ENCODE measurements at regions not wholly inside any gene's neighbourhood (a gene's known extent, or its start where the extent isn't known, plus 50 kb on each side); places are given as distances from the start of the nearest gene placed in this dataset.

- H3K27me3 ChIP-seq: no peaks in the 10 kb centered on the region
- no peak overlapping the region for H3K4me3 ChIP-seq
- TF ChIP-seq EP300 (IDR thresholded peaks at IDR 0.05) (no peak), CTCF (IDR thresholded peaks at IDR 0.05) (no peak), POLR2AphosphoS5 (IDR thresholded peaks at IDR 0.05) (no peak), POLR2A (IDR thresholded peaks at IDR 0.05) (no peak)
- H3K36me3 ChIP-seq: no peaks in the 10 kb centered on the region
- DNase-seq: no peak
- H3K4me1 ChIP-seq: peaks cover 0 to 13% (median 0%) of the 10 kb centered on the region in 4 donors
- H3K27ac ChIP-seq: no peak overlapping the region
- WGBS, 2 donors: 80 to 85% methylated on average over 3 of the region's 3 CpGs
- ATAC-seq (ENCODE audit: low FRiP score in 2 of 2): no peak
- H3K9me3 ChIP-seq: no peaks in the 10 kb centered on the region
Measured at GRCh38 chr21:15119486-15119885, 54.7 kb upstream of the NRIP1 start.

GRCh38 chr21:15121097-15121654 is 56.4 kb upstream of the NRIP1 start:
- Histone ChIP-seq H3K27me3 (no peaks in the 10 kb centered on the region), H3K4me1 (peaks cover 0 to 13% (median 0%) of the 10 kb centered on the region in 4 donors), H3K4me3 (no peak overlapping the region), H3K27ac (peak overlapping the region in 1 of 4 donors; percentile 32), H3K36me3 (no peaks in the 10 kb centered on the region), H3K9me3 (no peaks in the 10 kb centered on the region)
- TF ChIP-seq EP300 (IDR thresholded peaks at IDR 0.05): no peak
- ATAC-seq (ENCODE audit: low FRiP score in 2 of 2) (no peak), DNase-seq (no peak)
- WGBS, 2 donors: 78 to 79% methylated on average over 5 of the region's 5 CpGs

- H3K9me3 ChIP-seq: no peaks in the 10 kb centered on the region
- H3K4me3 ChIP-seq: no peak overlapping the region
- peak overlapping the region in 1 of 4 donors; percentile 32 for H3K27ac ChIP-seq
- ATAC-seq (ENCODE audit: low FRiP score in 2 of 2): peak; percentile 53 to 69
- H3K27me3 ChIP-seq: no peaks in the 10 kb centered on the region
- 32 to 35% methylated on average over 3 of the region's 3 CpGs for WGBS, 2 donors
- no peaks in the 10 kb centered on the region for H3K36me3 ChIP-seq
- DNase-seq: peak in 1 of 2 donors; percentile 59
- TF ChIP-seq EP300 (IDR thresholded peaks at IDR 0.05): no peak
- no peak for TF ChIP-seq CTCF (IDR thresholded peaks at IDR 0.05)
- no peak for TF ChIP-seq POLR2AphosphoS5 (IDR thresholded peaks at IDR 0.05)
- no peak for TF ChIP-seq POLR2A (IDR thresholded peaks at IDR 0.05)
- H3K4me1 ChIP-seq: peaks cover 0 to 13% (median 0%) of the 10 kb centered on the region in 4 donors
Measured at GRCh38 chr21:15121655-15122120, 56.9 kb upstream of the NRIP1 start.

- WGBS, 2 donors: 27 to 39% methylated on average over 4 of the region's 4 CpGs
- no peak for DNase-seq
- H3K4me1 ChIP-seq: peaks cover 0 to 13% (median 0%) of the 10 kb centered on the region in 4 donors
- no peak for ATAC-seq (ENCODE audit: low FRiP score in 2 of 2)
- TF ChIP-seq POLR2A (IDR thresholded peaks at IDR 0.05) (no peak), POLR2AphosphoS5 (IDR thresholded peaks at IDR 0.05) (no peak), EP300 (IDR thresholded peaks at IDR 0.05) (no peak), CTCF (IDR thresholded peaks at IDR 0.05) (no peak)
- no peaks in the 10 kb centered on the region for H3K9me3 ChIP-seq
- no peaks in the 10 kb centered on the region for H3K27me3 ChIP-seq
- peak overlapping the region in 1 of 4 donors; percentile 32 for H3K27ac ChIP-seq
- H3K4me3 ChIP-seq: no peak overlapping the region
- H3K36me3 ChIP-seq: no peaks in the 10 kb centered on the region
Measured at GRCh38 chr21:15122241-15122640, 57.4 kb upstream of the NRIP1 start.

DNA sequence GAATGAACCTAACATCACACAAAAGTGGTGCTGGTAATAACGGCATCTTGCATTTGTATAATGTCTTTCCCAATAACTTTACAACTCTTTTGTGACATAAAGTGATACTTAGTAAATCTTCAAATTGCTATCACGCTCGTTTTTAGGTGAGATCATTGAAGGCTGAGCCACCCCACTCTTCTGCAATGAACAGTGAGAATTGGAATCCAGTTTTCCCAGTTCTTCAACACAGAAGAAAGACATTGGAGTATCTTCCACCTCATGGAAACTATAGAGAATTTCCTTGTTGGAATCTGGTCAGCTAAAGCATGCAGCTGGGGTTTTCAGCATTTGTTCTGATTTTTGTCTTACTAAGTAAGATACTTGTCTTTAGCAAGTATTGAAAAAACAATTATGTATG is 59.9 kb upstream of the NRIP1 start:
- no peak for DNase-seq
- Histone ChIP-seq H3K4me1 (peaks cover 0 to 13% (median 0%) of the 10 kb centered on the region in 4 donors), H3K27me3 (no peaks in the 10 kb centered on the region), H3K27ac (no peak overlapping the region), H3K36me3 (no peaks in the 10 kb centered on the region), H3K9me3 (no peaks in the 10 kb centered on the region), H3K4me3 (no peak overlapping the region)
- ATAC-seq (ENCODE audit: low FRiP score in 2 of 2): no peak
- WGBS, 2 donors: 65 to 78% methylated on average over 3 of the region's 3 CpGs
- TF ChIP-seq EP300 (IDR thresholded peaks at IDR 0.05) (no peak), POLR2AphosphoS5 (IDR thresholded peaks at IDR 0.05) (no peak), CTCF (IDR thresholded peaks at IDR 0.05) (no peak), POLR2A (IDR thresholded peaks at IDR 0.05) (no peak)
